CD8-positive, alpha-beta memory T cell (primary cell): ENCODE measurements at regions not wholly inside any gene's neighbourhood (a gene's known extent, or its start where the extent isn't known, plus 50 kb on each side); places are given as distances from the start of the nearest gene placed in this dataset.
"Not testable (repeated sequence)": the region's sequence is repeated elsewhere in the genome, so short reads cannot be mapped to it uniquely, and the experiment has no call there.

ENCODE experiments used
- CTCF ChIA-PET: fragments of 350-600 bp; sonication (Branson Sonifier 250); formaldehyde crosslinking; loops from one replicate; lab custom pipeline; 2021; ENCODE audit warnings: antibody characterized with exemption; lab: Charles Lee
- POLR2A ChIA-PET: fragments of 350-600 bp; sonication (Branson Sonifier 250); formaldehyde crosslinking; loops from one replicate; lab custom pipeline; 2021; ENCODE audit warnings: antibody characterized with exemption; lab: Charles Lee
- DNase-seq, 5 donors: peaks; one replicate each; pipeline versions ENCODE4 v3.0.0 to v3.0.0-alpha.2; 2020 to 2022; ENCODE audit warnings: mixed read lengths in 1 of 5
- H3K27ac ChIP-seq: one replicate; pipeline ENCODE4 v1.7.0; 2013; ENCODE audit warnings: low read depth, mild to moderate bottlenecking, low read length, moderate library complexity
- H3K27me3 ChIP-seq: 2 replicates; pipeline ENCODE4 v1.7.0; 2013; ENCODE audit warnings: low read length, mild to moderate bottlenecking; ENCODE audit not compliant: insufficient read depth, poor library complexity, severe bottlenecking
- H3K36me3 ChIP-seq: 2 replicates; pipeline ENCODE4 v1.7.0; 2013; ENCODE audit warnings: mild to moderate bottlenecking, low read length, moderate library complexity; ENCODE audit not compliant: insufficient read depth
- H3K4me1 ChIP-seq: 2 replicates; pipeline ENCODE4 v1.7.0; 2013; ENCODE audit warnings: mild to moderate bottlenecking, low read length, moderate library complexity; ENCODE audit not compliant: insufficient read depth
- H3K4me3 ChIP-seq: 2 replicates; pipeline ENCODE4 v1.7.0; 2013; ENCODE audit warnings: mild to moderate bottlenecking, low read length
- H3K9me3 ChIP-seq: 2 replicates; pipeline ENCODE4 v1.7.0; 2013; ENCODE audit warnings: mild to moderate bottlenecking, low read length
- H3K27ac Mint-ChIP-seq, 8 donors: one replicate each; pipeline ENCODE4 v1.8.0; 2020 to 2021; ENCODE audit warnings: mixed read lengths in 8 of 8, mild to moderate bottlenecking in 6 of 8, inconsistent platforms in 3 of 8, moderate library complexity in 3 of 8
- H3K27me3 Mint-ChIP-seq, 2 donors: one replicate each; pipeline ENCODE4 v1.8.0; 2020 to 2021; ENCODE audit warnings: mixed read lengths in 2 of 2, mild to moderate bottlenecking in 1 of 2, moderate library complexity in 1 of 2
- H3K36me3 Mint-ChIP-seq, 3 donors: one replicate each; pipeline ENCODE4 v1.8.0; 2020 to 2021; ENCODE audit warnings: mixed read lengths in 3 of 3, inconsistent platforms in 1 of 3, mild to moderate bottlenecking in 1 of 3
- H3K4me1 Mint-ChIP-seq, 3 donors: one replicate each; pipeline ENCODE4 v1.8.0; 2020 to 2021; ENCODE audit warnings: mixed read lengths in 3 of 3, inconsistent platforms in 1 of 3, mild to moderate bottlenecking in 1 of 3
- H3K4me3 Mint-ChIP-seq, 7 donors: one replicate each; pipeline ENCODE4 v1.8.0; 2020 to 2021; ENCODE audit warnings: mixed read lengths in 7 of 7, mild to moderate bottlenecking in 6 of 7, moderate library complexity in 4 of 7, inconsistent platforms in 2 of 7
- H3K9me3 Mint-ChIP-seq, 5 donors: one replicate each; pipeline ENCODE4 v1.8.0; 2020 to 2022; ENCODE audit warnings: mixed read lengths in 5 of 5, mild to moderate bottlenecking in 3 of 5, moderate library complexity in 2 of 5, inconsistent platforms in 1 of 5

- H3K4me1 Mint-ChIP-seq: no peaks in the 10 kb centered on the region
- H3K4me1 ChIP-seq: no peaks in the 10 kb centered on the region
- H3K27ac ChIP-seq: no peak overlapping the region
- POLR2A ChIA-PET: no interaction called here
- peaks cover 8 to 63% of the 10 kb centered on the region in 2 donors for H3K27me3 Mint-ChIP-seq
- H3K27me3 ChIP-seq: no peaks in the 10 kb centered on the region
- H3K27ac Mint-ChIP-seq: no peak overlapping the region
- peaks cover 0 to 2% (median 0%) of the 10 kb centered on the region in 5 donors for H3K9me3 Mint-ChIP-seq
- no peak overlapping the region for H3K4me3 Mint-ChIP-seq
- H3K4me3 ChIP-seq: no peak overlapping the region
- DNase-seq: no peak
- CTCF ChIA-PET: no interaction called here
- H3K36me3 Mint-ChIP-seq: no peaks in the 10 kb centered on the region
- H3K9me3 ChIP-seq: no peaks in the 10 kb centered on the region
- no peaks in the 10 kb centered on the region for H3K36me3 ChIP-seq
These were observed 72.4 kb upstream of the ATP5MC3 start for GRCh38 chr2:175253871-175254270.

GRCh38 chr2:175251425-175252041 is 70.0 kb upstream of the ATP5MC3 start:
- no peak for DNase-seq
- POLR2A ChIA-PET: no interaction called here
- peaks cover 6 to 57% of the 10 kb centered on the region in 2 donors for H3K27me3 Mint-ChIP-seq

GRCh38 chr2:175247159-175247558 is 65.6 kb upstream of the ATP5MC3 start:
- ChIA-PET POLR2A (no interaction called here), CTCF (no interaction called here)
- Mint-ChIP-seq H3K27me3 (peaks cover 5 to 33% of the 10 kb centered on the region in 2 donors), H3K4me3 (no peak overlapping the region), H3K36me3 (no peaks in the 10 kb centered on the region), H3K9me3 (peaks cover 0 to 2% (median 0%) of the 10 kb centered on the region in 5 donors), H3K4me1 (peaks cover 0 to 5% (median 0%) of the 10 kb centered on the region in 3 donors), H3K27ac (no peak overlapping the region)
- Histone ChIP-seq H3K27me3 (no peaks in the 10 kb centered on the region), H3K36me3 (no peaks in the 10 kb centered on the region), H3K4me1 (no peaks in the 10 kb centered on the region), H3K4me3 (no peak overlapping the region), H3K9me3 (no peaks in the 10 kb centered on the region), H3K27ac (no peak overlapping the region)
- no peak for DNase-seq

More at GRCh38 chr2:175251425-175252041, 70.0 kb upstream of the ATP5MC3 start:
- CTCF ChIA-PET: interaction anchor here (0.7 to 1.7 kb wide), 7 partner anchors 10 to 846 kb away, joined by 3 to 6 read pairs (median 5); no protein-coding TSS in a partner anchor
- H3K9me3 Mint-ChIP-seq: peaks cover 0 to 3% (median 0%) of the 10 kb centered on the region in 5 donors
- Histone ChIP-seq H3K9me3 (no peaks in the 10 kb centered on the region), H3K27ac (no peak overlapping the region), H3K4me3 (no peak overlapping the region), H3K27me3 (no peaks in the 10 kb centered on the region), H3K4me1 (no peaks in the 10 kb centered on the region), H3K36me3 (no peaks in the 10 kb centered on the region)
- no peaks in the 10 kb centered on the region for H3K36me3 Mint-ChIP-seq
- no peak overlapping the region for H3K27ac Mint-ChIP-seq
- H3K4me1 Mint-ChIP-seq: peaks cover 0 to 5% (median 0%) of the 10 kb centered on the region in 3 donors
- H3K4me3 Mint-ChIP-seq: no peak overlapping the region

- no peaks in the 10 kb centered on the region for H3K36me3 ChIP-seq
- Mint-ChIP-seq H3K27me3 (peaks cover 6 to 33% of the 10 kb centered on the region in 2 donors), H3K27ac (no peak overlapping the region), H3K9me3 (peaks cover 0 to 4% (median 3%) of the 10 kb centered on the region in 5 donors), H3K4me1 (peaks cover 0 to 5% (median 0%) of the 10 kb centered on the region in 3 donors), H3K36me3 (no peaks in the 10 kb centered on the region), H3K4me3 (no peak overlapping the region)
- H3K27ac ChIP-seq: no peak overlapping the region
- POLR2A ChIA-PET: no interaction called here
- H3K4me3 ChIP-seq: no peak overlapping the region
- no peaks in the 10 kb centered on the region for H3K27me3 ChIP-seq
- DNase-seq: no peak
- H3K4me1 ChIP-seq: no peaks in the 10 kb centered on the region
- CTCF ChIA-PET: no interaction called here
- no peaks in the 10 kb centered on the region for H3K9me3 ChIP-seq
These were observed 63.2 kb upstream of the ATP5MC3 start for GRCh38 chr2:175244697-175245096.

GRCh38 chr2:175241691-175242090 is 60.2 kb upstream of the ATP5MC3 start:
- Mint-ChIP-seq H3K4me1 (no peaks in the 10 kb centered on the region), H3K4me3 (no peak overlapping the region)
- no peaks in the 10 kb centered on the region for H3K4me1 ChIP-seq

GRCh38 chr2:175240033-175240432 is 58.5 kb upstream of the ATP5MC3 start:
- H3K27ac Mint-ChIP-seq, H3K4me1 Mint-ChIP-seq, H3K36me3 Mint-ChIP-seq, H3K4me3 Mint-ChIP-seq, H3K27ac ChIP-seq, H3K36me3 ChIP-seq, H3K9me3 ChIP-seq, POLR2A ChIA-PET, H3K27me3 ChIP-seq, H3K4me3 ChIP-seq, H3K4me1 ChIP-seq, DNase-seq: not testable (repeated sequence)
- peaks cover 0 to 12% (median 5%) of the 10 kb centered on the region in 5 donors for H3K9me3 Mint-ChIP-seq
- CTCF ChIA-PET: interaction anchor here (1.5 kb wide), 1 partner anchor 11 kb away, joined by 3 read pairs; no protein-coding TSS in a partner anchor
- peaks cover 7 to 45% of the 10 kb centered on the region in 2 donors for H3K27me3 Mint-ChIP-seq

More at GRCh38 chr2:175241691-175242090, 60.2 kb upstream of the ATP5MC3 start:
- H3K9me3 ChIP-seq: no peaks in the 10 kb centered on the region
- no peaks in the 10 kb centered on the region for H3K36me3 ChIP-seq
- H3K27ac ChIP-seq: no peak overlapping the region
- Mint-ChIP-seq H3K9me3 (peaks cover 0 to 12% (median 5%) of the 10 kb centered on the region in 5 donors), H3K36me3 (no peaks in the 10 kb centered on the region), H3K27ac (no peak overlapping the region), H3K27me3 (peaks cover 5 to 39% of the 10 kb centered on the region in 2 donors)
- H3K4me3 ChIP-seq: no peak overlapping the region
- POLR2A ChIA-PET: no interaction called here
- DNase-seq: no peak
- H3K27me3 ChIP-seq: no peaks in the 10 kb centered on the region
- CTCF ChIA-PET: no interaction called here

GRCh38 chr2:175236930-175237329 is 55.4 kb upstream of the ATP5MC3 start:
- Mint-ChIP-seq H3K36me3 (no peaks in the 10 kb centered on the region), H3K4me3 (no peak overlapping the region), H3K27ac (no peak overlapping the region), H3K4me1 (no peaks in the 10 kb centered on the region), H3K27me3 (peaks cover 7 to 37% of the 10 kb centered on the region in 2 donors), H3K9me3 (peaks cover 0 to 12% (median 5%) of the 10 kb centered on the region in 5 donors)
- H3K27me3 ChIP-seq: no peaks in the 10 kb centered on the region
- POLR2A ChIA-PET: no interaction called here
- no peaks in the 10 kb centered on the region for H3K9me3 ChIP-seq
- no peaks in the 10 kb centered on the region for H3K4me1 ChIP-seq
- no peak overlapping the region for H3K4me3 ChIP-seq
- CTCF ChIA-PET: no interaction called here
- H3K27ac ChIP-seq: no peak overlapping the region
- no peak for DNase-seq
- no peaks in the 10 kb centered on the region for H3K36me3 ChIP-seq

- Histone ChIP-seq H3K36me3 (no peaks in the 10 kb centered on the region), H3K27me3 (no peaks in the 10 kb centered on the region), H3K27ac (no peak overlapping the region), H3K4me1 (no peaks in the 10 kb centered on the region), H3K9me3 (no peaks in the 10 kb centered on the region), H3K4me3 (no peak overlapping the region)
- DNase-seq: no peak
- ChIA-PET CTCF (no interaction called here), POLR2A (no interaction called here)
- Mint-ChIP-seq H3K4me3 (no peak overlapping the region), H3K4me1 (no peaks in the 10 kb centered on the region), H3K27ac (no peak overlapping the region), H3K36me3 (no peaks in the 10 kb centered on the region), H3K9me3 (peaks cover 0 to 8% (median 1%) of the 10 kb centered on the region in 5 donors), H3K27me3 (peaks cover 2 to 24% of the 10 kb centered on the region in 2 donors)
These were observed 53.1 kb upstream of the ATP5MC3 start for GRCh38 chr2:175234650-175235049.
